CD4-positive, alpha-beta T cell treated with Interleukin-2 at 100 ng/mL for 4 hours (primary cell): ENCODE measurements at regions not wholly inside any gene's neighbourhood (a gene's known extent, or its start where the extent isn't known, plus 50 kb on each side); places are given as distances from the start of the nearest gene placed in this dataset.

Experiments used
- DNase-seq: peaks from one replicate; pipeline ENCODE4 v3.0.0-alpha.2; 2020; ENCODE audit warnings: low spot score

GRCh38 chr5:40386289-40386688 lies 293.4 kb upstream of the PTGER4 start:
- peak; percentile 65 for DNase-seq

- DNase-seq: no peak
Observed at GRCh38 chr5:40385544-40385943, 294.2 kb upstream of the PTGER4 start.

- no peak for DNase-seq
Observed at GRCh38 chr5:40384782-40385390, 294.8 kb upstream of the PTGER4 start.

GRCh38 chr5:40383749-40384651 lies 295.7 kb upstream of the PTGER4 start:
- peak; percentile 47 for DNase-seq

GRCh38 chr5:40381676-40382363 lies 297.9 kb upstream of the PTGER4 start:
- no peak for DNase-seq

DNA sequence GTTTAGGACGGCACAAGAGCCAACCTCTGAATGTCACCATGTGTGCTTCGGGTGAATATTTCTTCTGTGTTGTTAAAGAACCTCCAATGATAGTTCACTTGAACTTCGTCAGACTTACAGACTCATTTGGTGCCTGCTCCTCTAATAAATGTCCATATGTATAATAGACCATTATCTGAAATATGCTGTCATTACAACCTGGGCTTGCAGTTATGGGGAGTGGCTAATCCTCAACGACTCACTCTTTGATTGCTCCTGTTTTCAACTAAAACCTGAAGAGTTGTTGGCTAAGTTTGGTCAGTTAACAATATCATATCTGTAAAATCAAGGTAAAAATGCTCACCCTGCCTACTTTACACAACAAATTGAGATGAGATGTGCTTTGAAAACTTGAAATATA lies 298.7 kb upstream of the PTGER4 start:
- no peak for DNase-seq

DNA sequence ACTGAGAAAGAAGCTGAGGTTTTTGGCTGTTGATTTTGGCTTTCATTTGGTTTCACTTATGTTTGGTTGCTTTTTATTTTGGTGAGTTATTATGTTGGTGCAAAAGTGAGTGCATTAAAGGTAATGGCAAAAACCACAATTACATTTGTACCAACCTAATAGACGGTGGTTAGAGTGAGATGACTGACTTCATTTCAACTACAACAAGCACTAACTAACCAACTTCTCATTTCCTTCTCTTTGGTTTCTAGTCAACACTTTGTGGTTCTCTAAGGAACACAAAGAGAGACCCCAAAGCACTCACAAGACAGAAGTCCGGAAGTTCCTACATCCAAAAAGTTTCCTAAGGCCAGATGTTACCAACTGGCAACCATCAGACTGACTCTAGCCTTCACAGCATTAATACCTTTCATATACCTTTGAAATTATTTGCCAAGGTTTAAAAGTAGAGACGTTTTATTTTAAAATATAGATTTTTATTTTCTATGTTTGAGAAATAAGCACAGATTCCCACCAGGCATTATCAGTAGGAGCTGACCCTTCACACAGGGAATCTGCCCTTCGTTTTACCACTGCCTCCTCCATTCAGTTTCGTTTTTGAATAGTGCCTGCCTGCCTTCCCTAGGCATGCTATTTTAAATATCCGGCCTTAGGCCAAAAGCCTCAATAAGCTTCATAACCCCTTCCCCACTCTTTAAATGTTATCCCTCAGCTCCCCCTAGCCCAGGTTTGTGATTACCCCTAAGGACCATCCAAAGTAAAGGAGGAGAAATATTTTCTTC lies 301.1 kb upstream of the PTGER4 start:
- peak; percentile 54 for DNase-seq

DNA sequence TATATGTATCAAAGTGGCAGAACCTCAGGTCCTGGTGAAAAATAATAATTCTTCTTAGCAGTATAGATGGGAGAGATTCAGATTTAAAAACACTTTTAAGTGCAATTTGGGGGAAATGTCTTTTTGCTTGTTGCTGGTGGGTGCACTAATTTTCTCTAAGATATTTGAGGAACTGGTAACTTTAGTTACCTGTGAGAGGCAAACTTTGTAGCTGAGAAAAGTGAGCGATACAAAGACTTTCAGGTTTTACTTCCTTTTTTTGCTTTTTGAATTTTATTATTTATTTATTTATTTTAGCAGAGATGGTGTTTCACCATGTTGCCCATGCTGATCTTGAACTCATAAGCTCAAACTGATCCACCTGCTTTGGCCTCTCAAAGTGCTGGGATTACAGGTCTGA lies 303.1 kb upstream of the PTGER4 start:
- DNase-seq: no peak

- DNase-seq: no peak
Observed at GRCh38 chr5:40374853-40375252, 304.9 kb upstream of the PTGER4 start.

- no peak for DNase-seq
Observed at GRCh38 chr5:40368200-40368599, 311.5 kb upstream of the PTGER4 start.

DNA sequence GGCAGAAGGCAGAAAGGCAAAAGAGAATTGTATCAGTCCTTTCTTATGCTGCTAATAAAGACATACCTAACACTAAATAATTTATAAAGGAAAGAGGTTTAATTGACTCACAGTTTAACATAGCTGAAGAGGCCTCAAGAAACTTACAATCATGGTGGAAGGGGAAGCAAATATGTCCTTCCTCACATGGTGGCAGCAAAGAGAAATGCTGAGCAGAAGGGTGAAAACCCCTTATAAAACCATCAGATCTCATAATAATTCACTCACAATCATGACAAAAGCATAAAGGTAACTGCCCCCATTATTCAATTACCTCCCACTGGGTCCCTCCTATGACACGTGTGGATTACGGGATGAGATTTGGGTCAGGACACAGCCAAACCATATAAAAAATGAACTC lies 312.5 kb upstream of the PTGER4 start:
- DNase-seq: peak; percentile 45

DNA sequence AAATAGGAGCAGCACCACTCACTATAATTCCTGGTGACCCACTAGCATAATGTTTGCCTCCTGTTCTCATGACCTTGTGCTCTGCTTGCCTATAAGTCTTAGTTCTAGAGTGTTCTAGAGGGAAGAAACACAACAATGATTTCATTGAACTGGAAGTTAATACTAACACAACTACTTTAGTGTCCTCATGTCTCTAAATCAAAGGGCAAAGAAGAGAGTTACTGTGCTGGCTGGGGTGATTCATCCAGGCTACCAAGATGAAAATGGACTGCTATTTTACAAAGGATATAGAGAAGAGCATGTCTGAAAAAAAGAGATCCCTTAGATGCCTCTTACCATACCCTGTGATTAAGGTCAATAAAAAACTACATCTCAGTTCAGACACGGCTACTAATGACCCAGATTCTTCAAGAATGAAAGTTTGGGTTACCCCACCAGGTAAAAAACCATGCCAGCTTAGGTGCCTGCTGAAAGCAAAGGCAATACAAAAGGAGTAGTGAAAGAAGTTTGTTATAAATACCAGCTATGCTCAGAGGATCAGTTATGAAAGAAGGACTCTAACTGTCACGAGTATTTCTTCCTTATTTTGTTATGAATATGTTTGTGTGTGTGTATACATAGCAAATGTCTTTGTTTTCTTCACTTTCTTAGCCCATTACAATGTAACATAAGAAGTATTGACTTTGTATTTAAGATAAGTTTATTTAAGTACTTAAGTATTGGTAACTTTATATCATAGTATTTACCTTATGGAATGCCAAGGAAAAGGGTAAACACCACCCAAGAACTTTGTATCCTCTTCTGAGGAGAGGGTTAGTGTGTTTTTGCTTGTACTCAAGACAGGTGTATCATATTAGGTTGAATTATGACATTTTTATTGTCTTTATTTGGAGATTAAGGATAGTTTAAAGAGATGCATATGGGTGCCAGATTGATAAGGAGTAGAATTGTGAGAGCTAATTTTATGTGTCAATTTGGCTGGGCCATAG lies 314.1 kb upstream of the PTGER4 start:
- DNase-seq: no peak

GRCh38 chr5:40364441-40364840 lies 315.3 kb upstream of the PTGER4 start:
- DNase-seq: no peak

DNA sequence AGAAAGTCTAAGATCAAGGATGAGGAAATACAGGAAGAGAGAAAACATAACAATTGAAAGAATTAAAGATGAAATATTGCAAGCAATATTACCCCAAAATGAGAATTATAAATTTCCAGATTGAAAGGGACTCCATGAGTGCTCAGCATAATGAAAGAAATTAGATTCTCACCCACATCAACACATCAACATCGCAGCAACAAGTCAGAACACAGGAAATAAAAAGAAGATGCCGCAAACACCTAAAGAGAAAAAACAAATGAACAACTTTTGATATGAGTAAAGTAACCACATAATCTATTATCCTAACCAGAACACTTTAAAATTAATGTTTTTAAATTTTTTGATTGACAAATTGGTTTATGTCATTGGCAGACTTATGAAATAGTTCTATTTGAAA lies 318.3 kb upstream of the PTGER4 start:
- DNase-seq: peak; percentile 47

GRCh38 chr5:40360685-40361084 lies 319.0 kb upstream of the PTGER4 start:
- no peak for DNase-seq

- no peak for DNase-seq
Observed at GRCh38 chr5:40359832-40360231, 319.9 kb upstream of the PTGER4 start.

GRCh38 chr5:40359093-40359492 lies 320.6 kb upstream of the PTGER4 start:
- DNase-seq: no peak

- no peak for DNase-seq
Observed at GRCh38 chr5:40356248-40356647, 323.5 kb upstream of the PTGER4 start.

GRCh38 chr5:40355846-40356245 lies 323.9 kb upstream of the PTGER4 start:
- DNase-seq: no peak

DNA sequence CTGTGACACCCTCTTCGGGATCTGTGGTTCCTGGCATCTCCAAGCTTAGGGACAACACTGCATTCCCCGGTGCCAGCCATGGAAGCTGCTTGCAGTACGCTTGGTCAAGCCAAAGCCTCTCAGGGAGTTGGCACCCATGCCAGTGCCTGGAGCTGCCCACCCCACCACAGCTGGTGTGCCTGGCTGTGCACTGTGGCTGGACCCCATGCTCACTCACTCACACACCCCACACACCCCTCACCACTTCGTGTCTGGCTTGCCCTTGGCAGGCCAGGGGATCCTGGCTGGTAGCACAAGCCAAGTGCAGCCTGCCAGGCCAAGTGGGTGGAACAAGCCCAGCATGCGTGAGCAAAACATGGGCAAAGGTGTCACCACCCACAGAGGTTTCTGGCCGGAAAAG lies 324.5 kb upstream of the PTGER4 start:
- DNase-seq: no peak

DNA sequence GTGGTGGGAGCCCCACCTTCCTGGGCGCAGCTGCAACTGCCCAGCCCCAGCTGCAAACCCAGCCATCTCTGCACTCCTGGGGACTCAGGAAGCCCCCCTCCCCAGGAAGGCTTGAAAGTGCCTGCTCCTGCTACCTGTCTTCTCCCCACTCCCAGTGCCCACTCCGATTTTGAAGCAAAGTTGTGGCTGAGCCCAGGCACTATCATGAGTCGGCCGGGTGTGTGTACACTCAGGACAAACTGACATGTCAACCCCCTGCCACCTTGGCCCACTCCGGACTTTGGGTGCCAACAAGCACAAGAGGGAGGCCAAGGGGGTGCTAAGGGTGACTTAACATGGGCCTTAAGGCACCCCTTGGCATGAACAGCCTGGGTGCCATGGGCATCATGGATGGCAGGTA lies 325.5 kb upstream of the PTGER4 start:
- DNase-seq: no peak
